Trophoblast cell (in vitro differentiated cells and primary cell): ENCODE measurements at regions not wholly inside any gene's neighbourhood (a gene's known extent, or its start where the extent isn't known, plus 50 kb on each side); places are given as distances from the start of the nearest gene placed in this dataset.

Experiments
- DNase-seq, 2 donors: peaks; one replicate each; pipeline ENCODE4 v3.0.0-alpha.2; 2016
- H2AFZ ChIP-seq: 2 replicates; pipeline ENCODE4 v1.6.1; 2013; ENCODE audit warnings: low read length, moderate library complexity, mild to moderate bottlenecking; ENCODE audit not compliant: insufficient read depth, poor library complexity
- H2AK5ac ChIP-seq: 2 replicates; pipeline ENCODE4 v1.6.1; 2013; ENCODE audit warnings: mild to moderate bottlenecking, low read length
- H2BK120ac ChIP-seq: 2 replicates; pipeline ENCODE4 v1.6.1; 2013; ENCODE audit warnings: low read length, mild to moderate bottlenecking, moderate library complexity; ENCODE audit not compliant: insufficient read depth, poor library complexity
- H2BK12ac ChIP-seq: 2 replicates; pipeline ENCODE4 v1.6.1; 2013; ENCODE audit warnings: mild to moderate bottlenecking, low read length, moderate library complexity
- H2BK5ac ChIP-seq: 2 replicates; pipeline ENCODE4 v1.6.1; 2013; ENCODE audit warnings: low read length, low read depth, moderate library complexity, mild to moderate bottlenecking; ENCODE audit not compliant: poor library complexity
- H3K14ac ChIP-seq: 2 replicates; pipeline ENCODE4 v1.6.1; 2013; ENCODE audit warnings: mild to moderate bottlenecking, low read length
- H3K18ac ChIP-seq: 2 replicates; pipeline ENCODE4 v1.6.1; 2013; ENCODE audit warnings: mild to moderate bottlenecking, low read length
- H3K23ac ChIP-seq: 2 replicates; pipeline ENCODE4 v1.6.1; 2013; ENCODE audit warnings: low read length
- H3K27ac ChIP-seq: 2 replicates; pipeline ENCODE4 v1.5.1; 2013; ENCODE audit warnings: low read depth, mild to moderate bottlenecking, inconsistent platforms, low read length, moderate library complexity
- H3K27me3 ChIP-seq: 2 replicates; pipeline ENCODE4 v1.6.1; 2013; ENCODE audit warnings: inconsistent platforms, mild to moderate bottlenecking, low read length, moderate library complexity; ENCODE audit not compliant: insufficient read depth
- H3K36me3 ChIP-seq, 2 experiments: 1 replicate in 1 of 2; 2 replicates in 1 of 2; pipeline ENCODE4 v1.6.1; 2013; ENCODE audit warnings: low read length in 2 of 2, mild to moderate bottlenecking in 2 of 2, moderate library complexity in 1 of 2; ENCODE audit not compliant: insufficient read depth in 2 of 2, control insufficient read depth in 1 of 2
- H3K4ac ChIP-seq: 2 replicates; pipeline ENCODE4 v1.6.1; 2013; ENCODE audit warnings: low read depth, mild to moderate bottlenecking, low read length, moderate library complexity
- H3K4me1 ChIP-seq, 2 experiments: 1 replicate in 1 of 2; 2 replicates in 1 of 2; pipeline ENCODE4 v1.6.1; 2013; ENCODE audit warnings: low read length in 2 of 2, mild to moderate bottlenecking in 2 of 2, moderate library complexity in 1 of 2; ENCODE audit not compliant: insufficient read depth in 2 of 2, control insufficient read depth in 1 of 2
- H3K4me2 ChIP-seq: 2 replicates; pipeline ENCODE4 v1.6.1; 2013; ENCODE audit warnings: inconsistent platforms, mild to moderate bottlenecking, low read length, moderate library complexity
- H3K4me3 ChIP-seq: 2 replicates; pipeline ENCODE4 v1.5.1; 2013; ENCODE audit warnings: mild to moderate bottlenecking, low read depth, low read length, inconsistent platforms
- H3K79me1 ChIP-seq: one replicate; pipeline ENCODE4 v1.6.1; 2013; ENCODE audit warnings: low read length
- H3K79me2 ChIP-seq: 2 replicates; pipeline ENCODE4 v1.6.1; 2013; ENCODE audit warnings: low read length, mild to moderate bottlenecking; ENCODE audit not compliant: control insufficient read depth, insufficient read depth, poor library complexity
- H3K9ac ChIP-seq: 2 replicates; pipeline ENCODE4 v1.6.1; 2013; ENCODE audit warnings: mild to moderate bottlenecking, low read length
- H3K9me3 ChIP-seq: 2 replicates; pipeline ENCODE4 v1.6.1; 2013; ENCODE audit warnings: low read depth, mild to moderate bottlenecking, control low read depth, inconsistent platforms, low read length; ENCODE audit not compliant: insufficient read depth
- H4K12ac ChIP-seq: 2 replicates; pipeline ENCODE4 v1.6.1; 2013; ENCODE audit warnings: low read depth, mild to moderate bottlenecking, low read length, moderate library complexity
- H4K8ac ChIP-seq: 2 replicates; pipeline ENCODE4 v1.6.1; 2013; ENCODE audit warnings: low read depth, mild to moderate bottlenecking, low read length, moderate library complexity
- H4K91ac ChIP-seq: one replicate; pipeline ENCODE4 v1.6.1; 2013; ENCODE audit warnings: low read depth, mild to moderate bottlenecking, low read length, moderate library complexity
- WGBS: extraction: QIAGEN DNeasy Blood & Tissue Kit; methylation state at CpG from one replicate; pipeline ENCODE4 v1.1.7; 2013; ENCODE audit warnings: missing lambda C conversion rate; ENCODE audit not compliant: insufficient read length, insufficient coverage; ENCODE audit errors: extremely low coverage; 5-methylcytosine and 5-hydroxymethylcytosine counted together

GRCh38 chr17:62870552-62870971, 62.4 kb upstream of the MARCHF10 start:
- H2AK5ac ChIP-seq = peak overlapping the region; percentile 55
- peak overlapping the region; percentile 69 for H2BK12ac ChIP-seq
- peak overlapping the region; percentile 2 for H3K18ac ChIP-seq
- no peak overlapping the region for H3K9ac ChIP-seq
- WGBS = no CpG with 5 or more reads among the region's 8 CpGs
- peak overlapping the region; percentile 63 for H3K27ac ChIP-seq
- no peaks in the 10 kb centered on the region for H3K9me3 ChIP-seq
- H3K27me3 ChIP-seq = no peaks in the 10 kb centered on the region
- peak overlapping the region; percentile 36 for H3K4me2 ChIP-seq
- peak overlapping the region; percentile 17 for H2AFZ ChIP-seq
- H3K4me3 ChIP-seq = no peak overlapping the region
- H3K4ac ChIP-seq = no peak overlapping the region
- peaks cover 2% of the 10 kb centered on the region for H3K79me2 ChIP-seq
- no peaks in the 10 kb centered on the region for H3K36me3 ChIP-seq
- H3K4me1 ChIP-seq = peaks cover 23 to 28% of the 10 kb centered on the region in 2 experiments
- H3K79me1 ChIP-seq = peaks cover 35% of the 10 kb centered on the region
- H4K91ac ChIP-seq = peak overlapping the region; percentile 66
- peak overlapping the region; percentile 85 for H2BK5ac ChIP-seq
- H3K14ac ChIP-seq = peak overlapping the region; percentile 61
- no peak overlapping the region for H3K23ac ChIP-seq
- H4K8ac ChIP-seq = peak overlapping the region; percentile 8
- H2BK120ac ChIP-seq = peak overlapping the region; percentile 23
- DNase-seq = peak; percentile 44 to 84
- H4K12ac ChIP-seq = no peak overlapping the region

- H4K8ac ChIP-seq = no peak overlapping the region
- H3K4me3 ChIP-seq = no peak overlapping the region
- H3K23ac ChIP-seq = no peak overlapping the region
- no peak overlapping the region for H2BK5ac ChIP-seq
- H4K91ac ChIP-seq = no peak overlapping the region
- H3K27me3 ChIP-seq = no peaks in the 10 kb centered on the region
- no peak overlapping the region for H3K18ac ChIP-seq
- no peak overlapping the region for H2AFZ ChIP-seq
- H3K9me3 ChIP-seq = no peaks in the 10 kb centered on the region
- no peaks in the 10 kb centered on the region for H3K36me3 ChIP-seq
- H3K9ac ChIP-seq = no peak overlapping the region
- H4K12ac ChIP-seq = no peak overlapping the region
- peaks cover 35% of the 10 kb centered on the region for H3K79me1 ChIP-seq
- peak overlapping the region; percentile 3 for H2BK120ac ChIP-seq
- DNase-seq = peak; percentile 97 to 99
- H3K4me2 ChIP-seq = peak overlapping the region; percentile 36
- H3K27ac ChIP-seq = peak overlapping the region; percentile 63
- no peak overlapping the region for H2AK5ac ChIP-seq
- H3K14ac ChIP-seq = no peak overlapping the region
- H3K4me1 ChIP-seq = peaks cover 23 to 24% of the 10 kb centered on the region in 2 experiments
- peaks cover 2% of the 10 kb centered on the region for H3K79me2 ChIP-seq
- no peak overlapping the region for H2BK12ac ChIP-seq
- H3K4ac ChIP-seq = no peak overlapping the region
- WGBS = no CpG with 5 or more reads among the region's 5 CpGs
These were observed 62.0 kb upstream of the MARCHF10 start for GRCh38 chr17:62870030-62870541.

GRCh38 chr17:62868723-62869122, 60.6 kb upstream of the MARCHF10 start:
- Histone ChIP-seq H3K4me1 (peaks cover 18 to 19% of the 10 kb centered on the region in 2 experiments), H3K9me3 (no peaks in the 10 kb centered on the region), H3K36me3 (no peaks in the 10 kb centered on the region), H3K27me3 (no peaks in the 10 kb centered on the region), H3K27ac (no peak overlapping the region), H2AK5ac (peak overlapping the region; percentile 85), H3K9ac (no peak overlapping the region), H3K4me2 (no peak overlapping the region), H3K4ac (peak overlapping the region; percentile 42), H4K12ac (no peak overlapping the region), H3K79me1 (peaks cover 29% of the 10 kb centered on the region), H4K8ac (peak overlapping the region; percentile 35), H3K23ac (no peak overlapping the region), H2BK12ac (peak overlapping the region; percentile 76), H2AFZ (peak overlapping the region; percentile 25), H3K4me3 (no peak overlapping the region), H3K18ac (peak overlapping the region; percentile 51), H3K79me2 (peaks cover 2% of the 10 kb centered on the region), H2BK5ac (peak overlapping the region; percentile 18), H3K14ac (peak overlapping the region; percentile 30), H2BK120ac (peak overlapping the region; percentile 66), H4K91ac (peak overlapping the region; percentile 74)
- WGBS = no CpG with 5 or more reads among the region's 2 CpGs
- DNase-seq = no peak

- Histone ChIP-seq H2BK120ac (no peak overlapping the region), H3K4me2 (no peak overlapping the region), H3K9me3 (no peaks in the 10 kb centered on the region), H2BK5ac (no peak overlapping the region), H2AK5ac (no peak overlapping the region), H3K79me1 (peaks cover 28% of the 10 kb centered on the region), H4K12ac (no peak overlapping the region), H3K9ac (no peak overlapping the region), H3K36me3 (no peaks in the 10 kb centered on the region), H3K27ac (no peak overlapping the region), H3K23ac (no peak overlapping the region), H2BK12ac (peak overlapping the region; percentile 44), H3K4me3 (no peak overlapping the region), H4K8ac (no peak overlapping the region), H4K91ac (peak overlapping the region; percentile 74), H3K14ac (no peak overlapping the region), H3K4ac (no peak overlapping the region), H2AFZ (no peak overlapping the region), H3K18ac (no peak overlapping the region), H3K27me3 (no peaks in the 10 kb centered on the region), H3K4me1 (peaks cover 18 to 19% of the 10 kb centered on the region in 2 experiments), H3K79me2 (peaks cover 2% of the 10 kb centered on the region)
- no CpG with 5 or more reads among the region's 4 CpGs for WGBS
- DNase-seq = peak in 1 of 2 donors; percentile 28
These were observed 59.9 kb upstream of the MARCHF10 start for GRCh38 chr17:62868008-62868407.
